ENCODE measurements at regions not wholly inside any gene's neighbourhood (a gene's known extent, or its start where the extent isn't known, plus 50 kb on each side); places are given as distances from the start of the nearest gene placed in this dataset.

- H2AFZ ChIP-seq: no peak overlapping the region
- DNase-seq (ENCODE audit: low spot score): no peak
- H3K4me3 ChIP-seq: no peak overlapping the region
- no peaks in the 10 kb centered on the region for H3K9me3 ChIP-seq (ENCODE audit: low read depth)
- no peaks in the 10 kb centered on the region for H3K36me3 ChIP-seq (replicated peaks; ENCODE audit: insufficient read depth, low read depth)
- H3K4me1 ChIP-seq (ENCODE audit: insufficient read depth): no peaks in the 10 kb centered on the region
- H3K79me2 ChIP-seq: no peaks in the 10 kb centered on the region
- H3K9me2 ChIP-seq (replicated peaks; ENCODE audit: insufficient read depth): no peaks in the 10 kb centered on the region
- no peak overlapping the region for H3K27ac ChIP-seq
- WGBS (ENCODE audit: low lambda C conversion rate, missing lambda C conversion rate): 83% methylated on average over 37 of the region's 37 CpGs
- no peak for TF ChIP-seq CTCF (IDR thresholded peaks at IDR 0.05; ENCODE audit: poor library complexity)
- no peak for TF ChIP-seq EZH2 (IDR thresholded peaks at IDR 0.05; ENCODE audit: borderline replicate concordance)
- TF ChIP-seq EZH2phosphoT487 (IDR thresholded peaks at IDR 0.05; ENCODE audit: low read depth, severe bottlenecking, unreplicated experiment): no peak
- no peaks in the 10 kb centered on the region for H4K20me1 ChIP-seq (ENCODE audit: insufficient read depth, poor library complexity, severe bottlenecking)
- no peak overlapping the region for H3K4me2 ChIP-seq
- peaks cover 5% of the 10 kb centered on the region for H3K27me3 ChIP-seq
These were observed 96.9 kb downstream of the OLFM1 start for GRCh38 chr9:135184181-135185053.

GRCh38 chr9:135185060-135185459 is 97.6 kb downstream of the OLFM1 start:
- Histone ChIP-seq H3K27me3 (peaks cover 5% of the 10 kb centered on the region), H3K27ac (no peak overlapping the region), H2AFZ (no peak overlapping the region), H3K79me2 (no peaks in the 10 kb centered on the region), H3K9me2 (replicated peaks; ENCODE audit: insufficient read depth) (no peaks in the 10 kb centered on the region), H3K4me3 (no peak overlapping the region), H3K9me3 (ENCODE audit: low read depth) (no peaks in the 10 kb centered on the region), H3K4me1 (ENCODE audit: insufficient read depth) (no peaks in the 10 kb centered on the region), H3K4me2 (no peak overlapping the region), H4K20me1 (ENCODE audit: insufficient read depth, poor library complexity, severe bottlenecking) (no peaks in the 10 kb centered on the region), H3K36me3 (replicated peaks; ENCODE audit: insufficient read depth, low read depth) (no peaks in the 10 kb centered on the region)
- DNase-seq (ENCODE audit: low spot score): no peak
- TF ChIP-seq CTCF (IDR thresholded peaks at IDR 0.05; ENCODE audit: poor library complexity) (no peak), EZH2 (IDR thresholded peaks at IDR 0.05; ENCODE audit: borderline replicate concordance) (no peak), EZH2phosphoT487 (IDR thresholded peaks at IDR 0.05; ENCODE audit: low read depth, severe bottlenecking, unreplicated experiment) (no peak)
- WGBS (ENCODE audit: low lambda C conversion rate, missing lambda C conversion rate): 94% methylated on average over 21 of the region's 21 CpGs

GRCh38 chr9:135186248-135187164 is 99.0 kb downstream of the OLFM1 start:
- H3K79me2 ChIP-seq: no peaks in the 10 kb centered on the region
- no peaks in the 10 kb centered on the region for H3K9me3 ChIP-seq (ENCODE audit: low read depth)
- H4K20me1 ChIP-seq (ENCODE audit: insufficient read depth, poor library complexity, severe bottlenecking): no peaks in the 10 kb centered on the region
- peaks cover 5% of the 10 kb centered on the region for H3K27me3 ChIP-seq
- no peak overlapping the region for H3K4me2 ChIP-seq
- no peak overlapping the region for H3K4me3 ChIP-seq
- no peak for TF ChIP-seq CTCF (IDR thresholded peaks at IDR 0.05; ENCODE audit: poor library complexity)
- TF ChIP-seq EZH2 (IDR thresholded peaks at IDR 0.05; ENCODE audit: borderline replicate concordance): no peak
- no peak for TF ChIP-seq EZH2phosphoT487 (IDR thresholded peaks at IDR 0.05; ENCODE audit: low read depth, severe bottlenecking, unreplicated experiment)
- DNase-seq (ENCODE audit: low spot score): no peak
- no peaks in the 10 kb centered on the region for H3K36me3 ChIP-seq (replicated peaks; ENCODE audit: insufficient read depth, low read depth)
- no peak overlapping the region for H2AFZ ChIP-seq
- no peaks in the 10 kb centered on the region for H3K4me1 ChIP-seq (ENCODE audit: insufficient read depth)
- H3K27ac ChIP-seq: no peak overlapping the region
- no peaks in the 10 kb centered on the region for H3K9me2 ChIP-seq (replicated peaks; ENCODE audit: insufficient read depth)
- WGBS (ENCODE audit: low lambda C conversion rate, missing lambda C conversion rate): 66% methylated on average over 25 of the region's 25 CpGs
